WTC11 (cell line): ENCODE measurements at regions not wholly inside any gene's neighbourhood (a gene's known extent, or its start where the extent isn't known, plus 50 kb on each side); places are given as distances from the start of the nearest gene placed in this dataset.

Experiments
- ATAC-seq: fragments of 200-7000 bp; cut with Tn5 transposase; 2 replicates; pipeline ENCODE4 v1.10.0; 2021; ENCODE audit warnings: mild to moderate bottlenecking, moderate library complexity
- CTCF ChIA-PET: fragments of 300-600 bp; sonication (Branson Sonifier 250); formaldehyde crosslinking; loops from one replicate; lab custom pipeline; 2021; ENCODE audit warnings: antibody characterized with exemption; lab: Charles Lee
- POLR2A ChIA-PET: fragments of 350-600 bp; sonication (Branson Sonifier 250); formaldehyde crosslinking; loops from one replicate; lab custom pipeline; 2021; ENCODE audit warnings: antibody characterized with exemption; lab: Charles Lee
- DNase-seq: peaks from one replicate; pipeline ENCODE4 v3.0.0; 2021; ENCODE audit warnings: low spot score
- H3K27ac Mint-ChIP-seq: 2 replicates; pipeline ENCODE4 v1.8.0; 2021; ENCODE audit warnings: mixed read lengths
- H3K27me3 Mint-ChIP-seq: 2 replicates; pipeline ENCODE4 v1.8.0; 2021; ENCODE audit warnings: low read depth, mild to moderate bottlenecking, moderate library complexity, mixed read lengths
- H3K36me3 Mint-ChIP-seq: 2 replicates; pipeline ENCODE4 v1.8.0; 2021; ENCODE audit warnings: mixed read lengths
- H3K4me1 Mint-ChIP-seq: 2 replicates; pipeline ENCODE4 v1.8.0; 2022; ENCODE audit warnings: mixed read lengths
- H3K4me3 Mint-ChIP-seq: 2 replicates; pipeline ENCODE4 v1.8.0; 2021; ENCODE audit warnings: mild to moderate bottlenecking, moderate library complexity, mixed read lengths
- H3K9me3 Mint-ChIP-seq: 2 replicates; pipeline ENCODE4 v1.8.0; 2021; ENCODE audit warnings: mixed read lengths
- FOXJ3 ChIP-seq: sonication (generic); formaldehyde crosslinking; IDR thresholded peaks from 2 replicates; pipeline ENCODE4 v1.9.0; 2021; ENCODE audit warnings: missing genetic modification reagents, mild to moderate bottlenecking, borderline replicate concordance
- MYBL2 ChIP-seq: sonication (generic); formaldehyde crosslinking; IDR thresholded peaks from 2 replicates; pipeline ENCODE4 v1.8.1; 2023; ENCODE audit warnings: mild to moderate bottlenecking, moderate library complexity, missing genetic modification reagents
- NFATC4 ChIP-seq: fragments of 250-450 bp; sonication (Bioruptor Pico); IDR thresholded peaks from 2 replicates; pipeline ENCODE4 v1.9.0; 2021; ENCODE audit warnings: mild to moderate bottlenecking
- NR2C2 ChIP-seq: sonication (generic); formaldehyde crosslinking; IDR thresholded peaks from 2 replicates; pipeline ENCODE4 v1.8.0; 2022; ENCODE audit warnings: mild to moderate bottlenecking, missing genetic modification reagents
- RELA ChIP-seq: sonication (generic); formaldehyde crosslinking; IDR thresholded peaks from 2 replicates; pipeline ENCODE4 v1.8.1; 2022; ENCODE audit warnings: missing genetic modification reagents, mild to moderate bottlenecking, borderline replicate concordance
- TEAD4 ChIP-seq: sonication (generic); formaldehyde crosslinking; IDR thresholded peaks from 2 replicates; pipeline ENCODE4 v1.8.0; 2022; ENCODE audit warnings: mild to moderate bottlenecking, missing genetic modification reagents
- ZNF423 ChIP-seq: fragments of 250-450 bp; sonication (Bioruptor Pico); IDR thresholded peaks from 2 replicates; pipeline ENCODE4 v2.1.2; 2022; ENCODE audit warnings: mild to moderate bottlenecking, moderate library complexity
- ZNF671 ChIP-seq: fragments of 250-450 bp; sonication (Bioruptor Pico); IDR thresholded peaks from 2 replicates; pipeline ENCODE4 v1.8.0; 2021; ENCODE audit warnings: mild to moderate bottlenecking
- TF ChIP-seq, protein P1 (sequence below): fragments of 250-450 bp; sonication (Bioruptor Pico); IDR thresholded peaks from 2 replicates; pipeline ENCODE4 v1.9.0; 2021; ENCODE audit warnings: mild to moderate bottlenecking, borderline replicate concordance
- TF ChIP-seq, protein P2 (sequence below): sonication (generic); formaldehyde crosslinking; IDR thresholded peaks from 2 replicates; pipeline ENCODE4 v1.8.1; 2023; ENCODE audit warnings: mild to moderate bottlenecking, missing genetic modification reagents, moderate library complexity
- TF ChIP-seq, protein P3 (sequence below): fragments of 250-450 bp; sonication (Bioruptor Pico); conservative IDR thresholded peaks from 2 replicates; pipeline ENCODE4 v1.9.0; 2021; ENCODE audit warnings: mild to moderate bottlenecking

DNA sequence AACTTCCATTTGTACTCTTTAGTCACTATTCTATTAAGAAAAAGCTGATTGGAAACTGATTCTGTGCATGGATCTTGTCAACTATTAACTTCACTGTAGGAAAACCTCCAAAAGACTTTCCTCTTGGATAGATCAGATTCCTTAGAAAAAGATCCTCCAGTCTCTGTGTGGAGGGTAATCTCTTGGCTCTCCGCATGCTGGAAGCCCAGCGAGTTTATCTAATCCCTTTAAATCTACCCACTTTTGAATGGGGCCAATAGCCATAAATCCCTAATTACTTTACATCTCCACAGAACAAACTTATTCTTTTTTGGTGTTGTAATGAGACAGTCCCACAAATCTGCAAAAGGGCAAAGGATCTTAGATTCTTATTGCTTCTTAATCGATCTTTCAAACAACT lies 1206.4 kb upstream of the ADGRL4 start (continued):
- TF ChIP-seq, protein P1, sequence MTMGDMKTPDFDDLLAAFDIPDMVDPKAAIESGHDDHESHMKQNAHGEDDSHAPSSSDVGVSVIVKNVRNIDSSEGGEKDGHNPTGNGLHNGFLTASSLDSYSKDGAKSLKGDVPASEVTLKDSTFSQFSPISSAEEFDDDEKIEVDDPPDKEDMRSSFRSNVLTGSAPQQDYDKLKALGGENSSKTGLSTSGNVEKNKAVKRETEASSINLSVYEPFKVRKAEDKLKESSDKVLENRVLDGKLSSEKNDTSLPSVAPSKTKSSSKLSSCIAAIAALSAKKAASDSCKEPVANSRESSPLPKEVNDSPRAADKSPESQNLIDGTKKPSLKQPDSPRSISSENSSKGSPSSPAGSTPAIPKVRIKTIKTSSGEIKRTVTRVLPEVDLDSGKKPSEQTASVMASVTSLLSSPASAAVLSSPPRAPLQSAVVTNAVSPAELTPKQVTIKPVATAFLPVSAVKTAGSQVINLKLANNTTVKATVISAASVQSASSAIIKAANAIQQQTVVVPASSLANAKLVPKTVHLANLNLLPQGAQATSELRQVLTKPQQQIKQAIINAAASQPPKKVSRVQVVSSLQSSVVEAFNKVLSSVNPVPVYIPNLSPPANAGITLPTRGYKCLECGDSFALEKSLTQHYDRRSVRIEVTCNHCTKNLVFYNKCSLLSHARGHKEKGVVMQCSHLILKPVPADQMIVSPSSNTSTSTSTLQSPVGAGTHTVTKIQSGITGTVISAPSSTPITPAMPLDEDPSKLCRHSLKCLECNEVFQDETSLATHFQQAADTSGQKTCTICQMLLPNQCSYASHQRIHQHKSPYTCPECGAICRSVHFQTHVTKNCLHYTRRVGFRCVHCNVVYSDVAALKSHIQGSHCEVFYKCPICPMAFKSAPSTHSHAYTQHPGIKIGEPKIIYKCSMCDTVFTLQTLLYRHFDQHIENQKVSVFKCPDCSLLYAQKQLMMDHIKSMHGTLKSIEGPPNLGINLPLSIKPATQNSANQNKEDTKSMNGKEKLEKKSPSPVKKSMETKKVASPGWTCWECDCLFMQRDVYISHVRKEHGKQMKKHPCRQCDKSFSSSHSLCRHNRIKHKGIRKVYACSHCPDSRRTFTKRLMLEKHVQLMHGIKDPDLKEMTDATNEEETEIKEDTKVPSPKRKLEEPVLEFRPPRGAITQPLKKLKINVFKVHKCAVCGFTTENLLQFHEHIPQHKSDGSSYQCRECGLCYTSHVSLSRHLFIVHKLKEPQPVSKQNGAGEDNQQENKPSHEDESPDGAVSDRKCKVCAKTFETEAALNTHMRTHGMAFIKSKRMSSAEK (CRISPR knock-in tag) = no peak
- TF ChIP-seq ZNF423 = no peak
- TF ChIP-seq ZNF671 (CRISPR knock-in tag) = no peak
- no peak for TF ChIP-seq TEAD4 (CRISPR knock-in tag)
- TF ChIP-seq, protein P2, sequence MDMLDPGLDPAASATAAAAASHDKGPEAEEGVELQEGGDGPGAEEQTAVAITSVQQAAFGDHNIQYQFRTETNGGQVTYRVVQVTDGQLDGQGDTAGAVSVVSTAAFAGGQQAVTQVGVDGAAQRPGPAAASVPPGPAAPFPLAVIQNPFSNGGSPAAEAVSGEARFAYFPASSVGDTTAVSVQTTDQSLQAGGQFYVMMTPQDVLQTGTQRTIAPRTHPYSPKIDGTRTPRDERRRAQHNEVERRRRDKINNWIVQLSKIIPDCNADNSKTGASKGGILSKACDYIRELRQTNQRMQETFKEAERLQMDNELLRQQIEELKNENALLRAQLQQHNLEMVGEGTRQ (CRISPR knock-in tag) = no peak
- no peak for TF ChIP-seq NR2C2 (CRISPR knock-in tag)
- TF ChIP-seq RELA (CRISPR knock-in tag) = no peak

DNA sequence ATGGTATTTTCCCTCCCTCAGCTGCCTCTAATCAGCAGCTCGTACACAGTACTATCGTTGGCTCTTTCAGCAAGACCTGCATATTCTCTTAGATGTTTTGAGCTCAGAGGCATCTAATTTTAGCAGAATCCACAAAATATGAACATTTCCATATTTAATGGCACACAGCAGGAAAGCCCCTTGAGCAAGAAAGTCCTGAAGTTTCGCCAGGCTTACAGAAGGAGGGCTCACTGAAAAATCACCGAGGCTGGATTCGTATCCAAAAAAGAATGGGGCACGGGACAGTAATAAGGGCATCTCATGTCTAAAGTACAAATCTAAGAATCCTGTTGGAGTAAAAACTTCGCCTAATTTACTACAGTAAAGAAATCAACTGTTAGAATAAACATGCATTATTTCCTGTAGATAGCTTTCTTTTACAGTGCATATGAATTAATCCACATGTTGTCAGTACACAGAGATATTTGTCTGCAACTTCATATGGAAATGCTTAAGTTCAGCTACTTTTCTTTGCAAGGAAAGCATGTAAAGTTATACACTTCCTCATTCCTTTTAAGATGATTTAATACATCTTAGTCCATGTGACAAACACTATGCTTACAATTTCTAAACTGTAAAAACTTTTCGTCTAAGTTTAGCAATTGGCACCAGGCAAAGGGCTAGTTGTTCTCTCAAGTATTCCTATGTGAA lies 1205.3 kb upstream of the ADGRL4 start:
- Mint-ChIP-seq H3K9me3 (0 out of 2 replicates have a peak, but pooled peaks cover 3% of the 10 kb centered on the region), H3K27ac (no peak overlapping the region), H3K27me3 (no peaks in the 10 kb centered on the region), H3K4me3 (no peak overlapping the region), H3K36me3 (no peaks in the 10 kb centered on the region), H3K4me1 (peaks cover 16% of the 10 kb centered on the region)
- ChIA-PET CTCF (interaction anchor here (0.7 kb wide), 1 partner anchor 9 kb away, joined by 3 read pairs; no protein-coding TSS in a partner anchor), POLR2A (no interaction called here)
- TF ChIP-seq, protein P3, sequence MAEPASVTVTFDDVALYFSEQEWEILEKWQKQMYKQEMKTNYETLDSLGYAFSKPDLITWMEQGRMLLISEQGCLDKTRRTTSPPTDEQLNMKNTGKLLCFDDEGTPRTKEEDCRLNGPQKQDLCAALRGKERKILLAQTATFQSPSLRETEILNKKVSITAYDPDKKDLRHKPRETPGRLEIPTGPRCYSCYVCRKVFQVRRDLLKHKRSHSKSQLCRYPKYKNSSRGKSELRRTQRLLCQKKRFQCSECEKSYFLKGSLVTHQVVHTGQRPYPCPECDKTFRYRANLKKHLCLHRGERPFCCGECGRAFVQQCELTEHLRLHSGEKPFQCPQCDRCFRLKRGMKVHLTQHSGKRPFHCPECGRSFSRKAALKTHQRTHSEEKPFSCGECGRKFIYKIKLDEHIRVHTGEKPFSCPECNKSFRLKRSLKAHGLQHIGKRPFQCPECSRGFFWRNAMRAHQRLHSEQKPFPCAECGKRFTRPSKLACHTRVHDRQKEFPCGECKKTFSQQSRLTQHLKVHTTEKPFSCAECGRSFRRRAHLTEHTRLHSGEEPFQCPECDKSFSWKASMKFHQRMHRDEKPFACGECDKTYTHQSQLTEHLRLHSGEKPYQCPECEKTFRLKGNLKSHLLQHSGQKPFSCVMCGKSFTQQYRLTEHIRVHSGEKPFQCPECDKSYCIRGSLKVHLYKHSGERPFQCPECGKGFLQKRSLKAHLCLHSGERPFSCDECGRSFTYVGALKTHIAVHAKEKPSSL = no peak
- TF ChIP-seq NFATC4 (CRISPR knock-in tag) = no peak
- no peak for ATAC-seq
- DNase-seq = no peak

DNA sequence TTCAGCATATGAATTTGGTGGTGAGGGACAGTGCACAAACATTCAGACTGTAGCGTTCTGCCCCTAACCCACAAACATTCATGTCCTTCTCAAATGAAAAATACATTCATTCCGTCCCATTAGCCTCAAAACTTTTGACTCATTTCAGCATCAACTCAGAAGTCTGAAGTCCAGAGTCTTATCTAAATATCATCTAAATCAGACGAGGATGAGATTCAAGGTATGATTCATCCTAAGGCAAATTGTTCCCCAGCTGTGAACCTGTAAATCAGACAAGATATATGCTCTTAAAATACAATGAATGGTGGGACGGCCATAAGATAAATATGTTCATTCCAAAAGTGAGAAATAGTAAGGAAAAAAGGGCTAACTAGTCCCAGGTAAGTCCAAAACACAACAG lies 1195.6 kb upstream of the ADGRL4 start:
- ChIA-PET POLR2A (no interaction called here), CTCF (no interaction called here)
- Mint-ChIP-seq H3K4me3 (no peak overlapping the region), H3K27me3 (no peaks in the 10 kb centered on the region), H3K4me1 (peaks cover 3% of the 10 kb centered on the region; the same call in 1 of the 2 replicates), H3K36me3 (no peaks in the 10 kb centered on the region), H3K9me3 (peaks cover 10% of the 10 kb centered on the region), H3K27ac (no peak overlapping the region)
- no peak for TF ChIP-seq FOXJ3 (CRISPR knock-in tag)
- TF ChIP-seq NR2C2 (CRISPR knock-in tag) = no peak
- TF ChIP-seq, protein P3 = no peak
- TF ChIP-seq MYBL2 = no peak
- no peak for ATAC-seq
- no peak for DNase-seq
